T-helper 9 cell (primary cell): ENCODE measurements at regions not wholly inside any gene's neighbourhood (a gene's known extent, or its start where the extent isn't known, plus 50 kb on each side); places are given as distances from the start of the nearest gene placed in this dataset.

Experiments used
- DNase-seq: peaks from one replicate; pipeline ENCODE4 v3.0.0-alpha.2; 2020

GRCh38 chr15:47179988-47180387, 537.3 kb upstream of the SEMA6D start:
- DNase-seq = no peak

DNA sequence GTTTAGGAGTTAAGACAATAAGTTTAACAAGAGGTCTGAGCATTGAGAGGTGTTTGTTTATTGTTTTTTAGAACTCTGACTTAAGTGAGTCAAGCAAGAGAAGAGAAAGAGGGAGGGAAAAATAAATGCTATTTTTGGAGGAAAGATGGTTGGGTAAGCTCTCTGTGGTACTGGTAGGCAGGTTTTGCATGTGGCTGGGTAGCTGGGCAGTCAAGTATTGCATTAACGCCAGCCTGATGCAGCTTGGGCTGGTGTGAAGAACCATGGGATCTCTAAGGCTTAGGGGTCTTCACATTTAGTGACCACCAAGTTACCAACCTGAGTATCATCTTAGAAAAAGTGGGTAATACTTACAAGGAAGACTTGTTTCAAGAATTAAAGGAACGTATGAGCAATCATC, 534.5 kb upstream of the SEMA6D start:
- no peak for DNase-seq

GRCh38 chr15:47184003-47184907, 533.0 kb upstream of the SEMA6D start:
- DNase-seq = no peak

DNA sequence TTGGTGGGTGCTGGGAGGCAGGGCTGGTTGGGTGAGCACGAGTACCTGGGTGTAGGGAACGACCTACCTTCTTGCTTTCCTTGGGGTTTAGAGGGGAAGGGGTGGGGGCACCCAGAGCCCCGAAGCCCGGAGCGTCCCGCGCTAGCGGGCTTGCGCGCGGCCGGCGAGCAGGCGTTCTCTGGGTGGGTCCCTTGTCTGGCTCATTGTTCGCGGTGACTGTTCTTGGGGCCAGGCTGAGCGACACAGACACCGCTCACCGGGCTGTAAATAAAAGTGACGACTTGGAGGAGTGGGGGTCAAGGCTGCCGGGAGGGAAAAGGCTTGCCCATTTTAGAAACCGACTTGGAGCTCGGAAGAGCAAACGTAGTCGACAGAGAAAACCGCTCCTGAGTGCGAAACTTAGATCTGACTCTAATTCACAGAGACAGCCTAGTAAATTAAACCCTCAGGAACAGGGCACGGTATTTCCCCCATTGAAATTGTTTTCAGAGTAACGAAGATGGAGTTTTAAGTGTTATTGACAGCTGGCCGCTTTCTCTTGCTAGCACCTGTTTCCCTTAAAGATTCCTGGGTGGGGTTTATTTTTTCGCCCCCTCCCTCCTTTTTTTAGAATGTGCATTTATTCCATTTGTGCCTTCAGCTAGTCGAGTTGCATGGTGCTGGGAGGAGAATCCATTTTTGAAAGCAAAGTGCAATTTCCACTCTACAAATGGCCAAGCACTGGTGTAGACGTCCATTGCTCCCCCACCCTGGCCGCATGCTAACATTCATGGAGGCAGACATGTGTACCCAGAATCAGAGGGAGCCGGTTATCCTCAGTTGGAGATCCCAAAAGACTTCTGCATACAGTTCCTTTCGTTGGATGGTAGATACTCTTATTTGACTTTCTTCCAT, 532.1 kb upstream of the SEMA6D start:
- no peak for DNase-seq

GRCh38 chr15:47186075-47186474, 531.2 kb upstream of the SEMA6D start:
- DNase-seq = no peak

GRCh38 chr15:47188758-47189507, 528.4 kb upstream of the SEMA6D start:
- no peak for DNase-seq

DNA sequence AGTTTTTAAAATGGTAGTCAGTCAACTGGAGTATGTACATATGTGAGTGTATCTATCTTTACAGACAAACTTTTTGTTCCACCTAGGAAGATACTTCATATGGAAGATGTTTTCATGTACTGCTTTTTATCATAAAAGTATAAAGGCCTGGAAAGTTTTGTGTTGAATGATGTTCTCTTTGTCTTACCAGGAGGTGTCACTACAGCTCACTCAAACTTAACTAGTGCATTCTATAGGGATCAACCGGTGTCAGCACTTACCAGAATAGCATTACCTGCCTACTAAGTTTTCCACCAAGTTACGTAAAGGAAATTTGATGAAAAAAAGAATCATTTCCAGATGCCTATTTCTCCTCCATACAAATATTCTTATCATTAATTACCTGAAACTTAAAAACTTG, 522.6 kb upstream of the SEMA6D start:
- no peak for DNase-seq

GRCh38 chr15:47196048-47196447, 521.3 kb upstream of the SEMA6D start:
- DNase-seq = no peak

DNA sequence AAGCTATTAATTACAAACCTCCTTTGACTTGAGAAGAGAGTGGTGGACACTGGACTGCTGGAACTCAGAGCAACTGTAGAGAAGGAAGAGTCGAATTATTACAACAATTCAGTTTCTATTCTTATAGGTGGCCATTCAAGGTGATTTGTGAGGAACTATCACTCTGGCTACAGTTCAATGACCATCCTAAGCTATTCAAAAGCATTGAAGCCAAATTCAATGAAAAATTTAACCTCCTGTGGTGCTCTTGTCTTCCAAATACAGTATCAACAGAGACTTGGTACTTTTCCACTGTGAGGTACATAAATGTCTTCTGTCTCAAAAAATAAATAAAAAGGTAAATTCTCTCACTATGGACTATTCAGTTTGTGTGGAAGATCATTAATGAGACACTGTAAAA, 513.3 kb upstream of the SEMA6D start:
- DNase-seq = no peak

DNA sequence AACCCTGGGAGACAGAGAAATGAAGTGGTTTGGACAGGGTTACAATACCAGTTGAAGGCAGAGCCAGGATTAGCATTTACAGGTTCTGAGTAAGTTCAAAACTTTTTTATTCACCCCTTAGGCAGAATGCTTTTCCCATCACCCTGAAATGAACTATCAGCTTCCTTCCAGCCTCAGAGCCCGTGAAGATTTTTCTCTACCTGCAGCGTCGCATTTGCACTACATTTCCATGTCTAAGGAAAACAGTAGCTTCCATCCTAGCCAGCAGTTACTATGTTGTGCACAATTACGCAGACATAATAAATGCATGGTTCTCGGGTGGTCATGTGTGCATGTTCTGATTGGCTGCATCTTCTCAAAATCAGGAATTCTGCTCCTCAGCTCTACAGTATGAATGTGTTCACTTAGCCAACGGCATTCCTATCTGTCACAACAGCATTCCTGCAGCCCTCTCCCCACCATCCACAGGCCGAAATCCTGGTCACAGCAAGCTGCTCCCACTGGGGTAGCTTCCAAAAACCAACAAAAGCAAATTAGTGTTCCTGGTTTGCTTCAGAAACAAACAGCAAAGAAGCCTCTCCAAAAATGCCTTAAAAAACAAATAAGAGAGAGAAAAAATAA, 510.8 kb upstream of the SEMA6D start:
- DNase-seq = no peak

GRCh38 chr15:47209591-47209990, 507.7 kb upstream of the SEMA6D start:
- no peak for DNase-seq

DNA sequence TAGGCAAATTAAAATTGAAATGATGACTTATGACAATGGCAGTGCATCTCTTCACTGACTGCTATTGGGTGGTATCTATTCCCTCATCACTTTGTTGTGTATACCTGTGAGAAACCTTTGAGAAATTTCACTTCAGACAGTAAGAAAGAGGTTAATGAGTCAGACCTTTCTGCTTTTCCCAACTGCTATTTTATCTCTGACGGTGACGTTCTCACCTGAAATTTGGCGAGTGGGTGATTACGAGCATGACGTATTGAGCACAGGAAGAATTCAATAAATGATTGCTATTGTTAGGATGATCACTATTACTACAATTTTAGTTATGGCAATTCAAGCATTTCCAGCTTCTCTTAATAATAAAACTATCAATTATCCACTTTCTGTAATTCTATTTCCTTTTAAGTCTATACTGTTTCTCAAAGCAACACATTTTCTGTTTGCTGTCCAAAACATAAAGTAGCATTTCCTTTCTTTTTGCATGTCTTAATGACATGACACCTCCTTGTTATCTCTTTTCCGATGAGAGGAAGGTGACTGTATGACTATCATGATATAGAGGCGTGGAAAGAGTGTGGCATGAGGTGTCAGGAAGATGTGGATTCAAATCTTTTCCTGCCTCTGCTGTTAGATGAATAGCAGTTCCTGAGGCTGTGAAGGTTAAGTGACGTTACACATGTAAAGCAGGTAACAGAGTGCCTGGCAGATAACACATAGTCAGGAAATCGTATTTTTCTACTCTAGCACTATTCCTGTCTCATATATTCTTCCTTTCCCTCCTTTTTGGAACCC, 504.9 kb upstream of the SEMA6D start:
- no peak for DNase-seq

DNA sequence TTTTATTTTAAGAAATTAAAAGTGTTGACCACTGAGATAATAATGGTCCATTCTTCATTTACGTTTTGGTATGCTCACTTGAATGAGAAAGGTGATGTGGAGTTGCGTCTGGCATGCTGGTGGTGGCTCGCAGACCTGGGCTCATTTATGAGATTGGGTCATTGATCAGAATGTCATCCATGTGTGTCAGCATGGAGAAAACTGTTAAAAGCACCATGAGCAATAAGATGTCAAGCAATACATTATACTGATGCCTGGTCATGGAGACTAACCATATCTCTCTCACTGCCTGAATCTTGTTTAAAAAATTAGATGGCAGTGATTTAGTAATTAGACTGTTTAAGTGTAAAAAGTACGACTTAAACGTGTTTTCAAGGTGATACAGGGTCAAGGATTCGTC, 503.4 kb upstream of the SEMA6D start:
- no peak for DNase-seq

GRCh38 chr15:47218295-47218694, 499.0 kb upstream of the SEMA6D start:
- DNase-seq = no peak

DNA sequence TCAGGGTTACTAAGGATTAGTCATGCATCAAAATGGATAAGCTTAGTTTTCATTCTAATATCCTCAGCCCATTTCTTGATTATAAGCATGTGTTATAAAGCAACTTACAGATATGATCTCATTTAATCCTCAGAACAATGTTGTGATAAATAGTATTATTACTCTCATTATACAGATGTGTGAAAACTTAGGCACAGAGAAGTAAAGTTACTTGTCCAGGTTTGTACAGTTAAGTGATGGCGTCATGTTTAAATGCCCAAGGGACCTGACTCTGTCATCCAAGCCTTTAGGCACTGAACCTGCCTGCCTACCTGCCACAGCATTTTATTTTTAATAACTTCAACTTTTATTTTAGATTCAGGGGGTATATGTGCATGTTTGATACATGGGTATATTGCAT, 472.9 kb upstream of the SEMA6D start:
- DNase-seq = no peak

- DNase-seq = no peak
These were observed 471.0 kb upstream of the SEMA6D start for GRCh38 chr15:47246317-47246716.

GRCh38 chr15:47258521-47258920, 458.8 kb upstream of the SEMA6D start:
- no peak for DNase-seq

GRCh38 chr15:47265686-47266085, 451.6 kb upstream of the SEMA6D start:
- DNase-seq = no peak

DNA sequence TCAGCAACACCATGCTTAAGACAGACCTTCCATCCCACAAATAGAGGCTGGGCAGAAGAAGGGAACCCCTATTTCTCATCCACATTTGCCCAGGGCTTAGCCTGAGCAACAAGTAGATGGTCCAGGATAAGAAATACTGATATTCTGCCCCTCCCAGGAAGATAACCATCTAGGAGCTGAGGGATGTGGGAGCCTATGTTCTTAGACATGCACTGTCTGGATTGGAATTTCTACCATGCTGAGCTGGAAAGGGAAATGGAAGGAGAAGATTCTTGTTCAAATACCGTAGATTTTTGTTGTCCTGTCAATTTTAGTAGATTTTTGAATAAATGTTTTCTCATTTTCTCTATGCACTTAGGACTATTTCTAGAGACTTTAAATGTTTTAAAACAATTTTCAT, 450.7 kb upstream of the SEMA6D start:
- DNase-seq = no peak

DNA sequence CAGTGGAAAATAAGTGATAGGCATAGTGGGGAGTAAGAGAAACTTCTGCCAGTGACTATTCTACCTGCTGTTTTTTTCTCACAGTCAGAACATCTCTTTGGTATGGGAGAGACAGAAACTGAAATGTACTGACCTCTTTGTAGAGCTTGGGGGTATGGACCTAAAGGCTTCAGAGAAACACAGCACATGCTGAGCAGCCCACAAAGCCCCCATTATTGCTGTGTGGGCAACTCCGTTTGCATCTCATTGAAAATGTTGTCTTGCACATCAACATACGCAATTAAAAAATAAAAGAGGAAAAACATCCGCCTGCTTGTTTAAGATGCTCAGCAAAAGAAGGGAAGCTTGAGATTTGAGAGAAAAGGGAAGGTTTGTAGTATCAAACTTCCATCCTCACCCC, 443.4 kb upstream of the SEMA6D start:
- no peak for DNase-seq

GRCh38 chr15:47283246-47283645, 434.1 kb upstream of the SEMA6D start:
- no peak for DNase-seq

GRCh38 chr15:47288794-47289193, 428.5 kb upstream of the SEMA6D start:
- DNase-seq = no peak
